ENCODE measurements at regions not wholly inside any gene's neighbourhood (a gene's known extent, or its start where the extent isn't known, plus 50 kb on each side); places are given as distances from the start of the nearest gene placed in this dataset.

DNA sequence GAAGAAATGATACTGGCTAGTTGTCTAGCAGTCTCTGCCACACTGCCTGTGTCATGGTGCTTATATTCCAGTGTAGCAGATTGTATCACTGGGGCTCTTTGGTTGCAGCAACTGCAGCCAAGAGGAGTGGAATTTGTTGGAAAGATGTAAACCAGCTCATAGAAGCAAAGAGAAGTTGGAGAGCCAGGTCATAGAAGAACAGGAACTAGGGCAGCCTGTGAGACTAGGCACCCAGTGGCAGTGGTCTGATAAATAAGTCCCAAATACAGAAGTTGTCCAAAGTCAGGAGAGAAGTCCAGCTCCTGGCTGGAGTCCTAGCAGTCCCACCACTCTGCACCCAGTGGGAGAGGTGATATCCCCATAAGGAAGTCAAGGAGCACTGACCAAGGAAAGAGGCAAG, 172.5 kb upstream of the ARID2 start:
- Histone ChIP-seq H2AFZ (ENCODE audit: low read depth, low read length) (no peak overlapping the region), H3K9me1 (replicated peaks; ENCODE audit: control insufficient read depth, extremely low read depth, insufficient read depth, low read length) (no peaks in the 10 kb centered on the region), H4K20me1 (replicated peaks; ENCODE audit: control insufficient read depth, extremely low read depth, insufficient read depth, low read length) (no peaks in the 10 kb centered on the region), H3K9me3 (replicated peaks; ENCODE audit: control insufficient read depth, insufficient read depth, low read length) (no peaks in the 10 kb centered on the region), H3K27me3 (ENCODE audit: control insufficient read depth in 2 of 2, insufficient read depth in 2 of 2, low read length in 2 of 2) (peaks cover 0 to 8% of the 10 kb centered on the region in 2 experiments), H3K9ac (replicated peaks; ENCODE audit: extremely low read depth, insufficient read depth, low read length) (no peak overlapping the region), H3K4me2 (ENCODE audit: insufficient read depth, low read length) (no peak overlapping the region), H3K4me1 (ENCODE audit: control insufficient read depth, extremely low read depth, insufficient read depth, low read length) (no peaks in the 10 kb centered on the region), H3K79me2 (ENCODE audit: control insufficient read depth, insufficient read depth, low read length) (no peaks in the 10 kb centered on the region), H3K36me3 (ENCODE audit: control insufficient read depth in 2 of 2, extremely low read depth in 1 of 2, insufficient read depth in 2 of 2, low read length in 2 of 2) (no peaks in the 10 kb centered on the region), H3K27ac (ENCODE audit: insufficient read depth, low read depth, low read length) (no peak overlapping the region), H3K4me3 (replicated peaks in 1 of 3; ENCODE audit: insufficient read depth in 1 of 3, low read depth in 1 of 3, low read length in 3 of 3) (no peak overlapping the region)
- ChIA-PET CTCF (interaction anchor here (0.7 to 1.6 kb wide), 2 partner anchors 10 to 14 kb away, joined by 3 to 6 read pairs; no protein-coding TSS in a partner anchor), POLR2A (no interaction called here)
- dilution Hi-C loops (cut with MboI; ENCODE audit: extremely low pct_ligation_motif_present, low sequenced_read_pairs) (no loop called here), intact Hi-C loops (cut with micrococcal nuclease) (no loop called here)
- BruUV-seq (replicated peaks), result no TSS peak
- no peak for DNase-seq (ENCODE audit: low read depth, low spot score)
- TF ChIP-seq POLR2A (IDR thresholded peaks at IDR 0.05; ENCODE audit: low read depth, low read length) (no peak), FOS (IDR thresholded peaks at IDR 0.05; ENCODE audit: borderline replicate concordance, insufficient read depth, low read length) (no peak)
- no peak for FAIRE-seq

DNA sequence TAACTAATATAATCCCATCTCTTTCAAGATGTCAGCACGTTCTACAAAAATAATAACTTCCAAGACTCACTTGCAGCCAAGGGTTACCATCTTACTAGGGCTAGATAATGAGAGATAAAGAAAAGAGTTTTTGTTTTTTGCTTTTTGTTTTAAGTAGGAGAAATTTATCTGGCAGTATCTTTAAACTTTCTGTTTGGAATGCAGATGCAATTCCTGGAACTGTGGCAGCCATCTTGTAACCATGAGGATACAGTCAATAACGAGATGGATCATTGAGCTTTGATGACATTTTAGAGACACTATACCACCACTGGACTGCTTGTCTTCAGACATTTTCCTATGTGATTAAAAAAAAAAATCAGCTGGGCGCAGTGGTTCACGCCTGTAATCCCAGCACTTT, 171.2 kb upstream of the ARID2 start:
- Histone ChIP-seq H3K4me1 (ENCODE audit: control insufficient read depth, extremely low read depth, insufficient read depth, low read length) (no peaks in the 10 kb centered on the region), H3K4me2 (ENCODE audit: insufficient read depth, low read length) (no peak overlapping the region), H3K79me2 (ENCODE audit: control insufficient read depth, insufficient read depth, low read length) (no peaks in the 10 kb centered on the region), H2AFZ (ENCODE audit: low read depth, low read length) (no peak overlapping the region), H4K20me1 (replicated peaks; ENCODE audit: control insufficient read depth, extremely low read depth, insufficient read depth, low read length) (no peaks in the 10 kb centered on the region), H3K27ac (ENCODE audit: insufficient read depth, low read depth, low read length) (no peak overlapping the region), H3K9me3 (replicated peaks; ENCODE audit: control insufficient read depth, insufficient read depth, low read length) (no peaks in the 10 kb centered on the region), H3K9ac (replicated peaks; ENCODE audit: extremely low read depth, insufficient read depth, low read length) (no peak overlapping the region), H3K9me1 (replicated peaks; ENCODE audit: control insufficient read depth, extremely low read depth, insufficient read depth, low read length) (no peaks in the 10 kb centered on the region), H3K27me3 (ENCODE audit: control insufficient read depth in 2 of 2, insufficient read depth in 2 of 2, low read length in 2 of 2) (peaks cover 0 to 10% of the 10 kb centered on the region in 2 experiments), H3K4me3 (replicated peaks in 1 of 3; ENCODE audit: insufficient read depth in 1 of 3, low read depth in 1 of 3, low read length in 3 of 3) (no peak overlapping the region), H3K36me3 (ENCODE audit: control insufficient read depth in 2 of 2, extremely low read depth in 1 of 2, insufficient read depth in 2 of 2, low read length in 2 of 2) (no peaks in the 10 kb centered on the region)
- no peak for FAIRE-seq
- ChIA-PET CTCF (no interaction called here), POLR2A (no interaction called here)
- DNase-seq (ENCODE audit: low read depth, low spot score), result no peak
- no peak for TF ChIP-seq POLR2AphosphoS5 (IDR thresholded peaks at IDR 0.05; ENCODE audit: insufficient read depth, low read depth, low read length)
- no peak for TF ChIP-seq GATA2 (IDR thresholded peaks at IDR 0.05; ENCODE audit: insufficient read depth, insufficient read length, low read depth, low read length)
- TF ChIP-seq MYC (IDR thresholded peaks at IDR 0.05; ENCODE audit: low read depth, low read length), result no peak
- TF ChIP-seq, protein P1, sequence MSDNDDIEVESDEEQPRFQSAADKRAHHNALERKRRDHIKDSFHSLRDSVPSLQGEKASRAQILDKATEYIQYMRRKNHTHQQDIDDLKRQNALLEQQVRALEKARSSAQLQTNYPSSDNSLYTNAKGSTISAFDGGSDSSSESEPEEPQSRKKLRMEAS (IDR thresholded peaks at IDR 0.05; ENCODE audit: insufficient read depth, insufficient read length), result no peak
- no peak for TF ChIP-seq EZH2 (IDR thresholded peaks at IDR 0.05; ENCODE audit: borderline replicate concordance, low read depth, low read length, severe bottlenecking)
- no peak for TF ChIP-seq CTCF (IDR thresholded peaks at IDR 0.05; ENCODE audit: extremely low read depth in 1 of 2, insufficient read depth in 1 of 2, low read depth in 1 of 2, low read length in 2 of 2)
- no peak for TF ChIP-seq FOS (IDR thresholded peaks at IDR 0.05; ENCODE audit: borderline replicate concordance, insufficient read depth, low read length)
- TF ChIP-seq JUN (IDR thresholded peaks at IDR 0.05; ENCODE audit: borderline replicate concordance, insufficient read depth, insufficient read length, low read depth), result no peak
- TF ChIP-seq POLR2A (IDR thresholded peaks at IDR 0.05; ENCODE audit: low read depth, low read length), result no peak
- intact Hi-C loops (cut with micrococcal nuclease) (no loop called here), dilution Hi-C loops (cut with MboI; ENCODE audit: extremely low pct_ligation_motif_present, low sequenced_read_pairs) (no loop called here)
- BruUV-seq (replicated peaks), result no TSS peak

Data from endothelial cell of umbilical vein (primary cell).